Omental fat pad (tissue), 3 donors: ENCODE measurements at regions not wholly inside any gene's neighbourhood (a gene's known extent, or its start where the extent isn't known, plus 50 kb on each side); places are given as distances from the start of the nearest gene placed in this dataset.
"Not testable (repeated sequence)": the region's sequence is repeated elsewhere in the genome, so short reads cannot be mapped to it uniquely, and the experiment has no call there.

Experiments used
- ATAC-seq: fragments of 150-250 bp; one replicate; pipeline ENCODE4 v1.9.1; 2016; ENCODE audit warnings: mild to moderate bottlenecking, moderate library complexity; ENCODE audit not compliant: low FRiP score
- DNase-seq: peaks from one replicate; pipeline ENCODE4 v3.0.0-alpha.2; 2019; ENCODE audit warnings: low spot score
- TF ChIP-seq, protein P1 (sequence below), 3 donors: fragments of 450-650 bp; IDR thresholded peaks; one replicate each; pipeline ENCODE4 v1.5.1; 2016 to 2017; ENCODE audit warnings: antibody characterized with exemption in 3 of 3, mild to moderate bottlenecking in 3 of 3, moderate library complexity in 2 of 3

DNA sequence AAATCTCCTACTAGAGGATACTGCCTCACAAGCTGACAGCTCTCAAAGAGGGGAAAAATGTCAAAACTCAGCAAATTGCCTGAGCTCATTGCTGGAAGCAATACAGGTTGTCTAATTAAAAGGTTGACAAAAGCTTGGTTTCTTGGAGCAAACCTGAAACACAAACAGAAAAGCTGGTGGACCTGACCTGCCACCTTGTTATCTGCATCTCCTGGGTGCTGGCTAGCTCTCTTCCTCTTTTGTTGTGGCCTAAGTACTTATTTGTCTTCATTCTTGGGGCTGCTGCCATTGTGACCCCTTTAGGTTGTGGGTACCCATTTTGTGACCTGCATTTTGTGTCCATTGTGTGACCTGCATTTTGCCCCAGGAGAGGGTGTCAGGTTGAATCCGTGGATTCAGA lies 184.5 kb downstream of the KIT start:
- DNase-seq (no peak), ATAC-seq (no peak)
- TF ChIP-seq, protein P1, sequence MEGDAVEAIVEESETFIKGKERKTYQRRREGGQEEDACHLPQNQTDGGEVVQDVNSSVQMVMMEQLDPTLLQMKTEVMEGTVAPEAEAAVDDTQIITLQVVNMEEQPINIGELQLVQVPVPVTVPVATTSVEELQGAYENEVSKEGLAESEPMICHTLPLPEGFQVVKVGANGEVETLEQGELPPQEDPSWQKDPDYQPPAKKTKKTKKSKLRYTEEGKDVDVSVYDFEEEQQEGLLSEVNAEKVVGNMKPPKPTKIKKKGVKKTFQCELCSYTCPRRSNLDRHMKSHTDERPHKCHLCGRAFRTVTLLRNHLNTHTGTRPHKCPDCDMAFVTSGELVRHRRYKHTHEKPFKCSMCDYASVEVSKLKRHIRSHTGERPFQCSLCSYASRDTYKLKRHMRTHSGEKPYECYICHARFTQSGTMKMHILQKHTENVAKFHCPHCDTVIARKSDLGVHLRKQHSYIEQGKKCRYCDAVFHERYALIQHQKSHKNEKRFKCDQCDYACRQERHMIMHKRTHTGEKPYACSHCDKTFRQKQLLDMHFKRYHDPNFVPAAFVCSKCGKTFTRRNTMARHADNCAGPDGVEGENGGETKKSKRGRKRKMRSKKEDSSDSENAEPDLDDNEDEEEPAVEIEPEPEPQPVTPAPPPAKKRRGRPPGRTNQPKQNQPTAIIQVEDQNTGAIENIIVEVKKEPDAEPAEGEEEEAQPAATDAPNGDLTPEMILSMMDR (IDR thresholded peaks at IDR 0.05): no peak

DNA sequence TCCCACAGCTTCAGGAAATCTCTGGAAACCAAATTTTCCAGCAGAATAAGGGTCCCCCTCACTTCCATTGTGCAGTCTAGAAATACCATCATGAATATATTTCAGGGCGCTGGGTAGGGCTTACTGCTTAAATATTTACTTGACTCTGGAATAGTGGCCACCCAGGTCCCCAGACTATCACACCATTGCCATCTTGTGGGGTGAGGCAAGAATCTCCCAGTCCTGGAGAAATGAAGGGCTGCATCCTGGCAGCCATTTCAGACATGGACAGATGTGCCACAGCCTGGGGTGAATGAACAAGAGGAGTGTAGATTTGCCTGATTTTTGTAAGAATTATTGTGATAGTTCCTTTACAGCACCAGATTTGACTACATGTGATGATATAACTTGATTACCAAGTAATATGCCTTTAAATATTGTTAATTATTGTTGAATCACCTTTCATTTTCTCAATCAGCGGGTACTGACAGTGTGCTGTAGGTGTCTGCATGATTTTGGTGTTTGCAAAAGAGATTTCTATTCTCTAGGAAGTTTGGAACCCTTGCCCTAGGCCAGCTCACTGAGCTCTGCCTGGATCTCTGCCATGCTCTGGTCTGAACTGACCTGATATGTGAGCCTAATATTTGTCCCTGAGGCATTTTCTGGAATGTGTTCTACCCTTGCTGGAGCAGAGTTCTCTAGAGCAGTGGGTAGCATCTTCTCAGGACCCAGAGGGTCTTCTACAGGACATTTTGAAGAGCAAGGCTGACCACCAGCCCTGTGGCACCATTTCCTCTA lies 183.4 kb downstream of the KIT start:
- DNase-seq (no peak), ATAC-seq (no peak)
- TF ChIP-seq, protein P1 (IDR thresholded peaks at IDR 0.05): no peak

DNA sequence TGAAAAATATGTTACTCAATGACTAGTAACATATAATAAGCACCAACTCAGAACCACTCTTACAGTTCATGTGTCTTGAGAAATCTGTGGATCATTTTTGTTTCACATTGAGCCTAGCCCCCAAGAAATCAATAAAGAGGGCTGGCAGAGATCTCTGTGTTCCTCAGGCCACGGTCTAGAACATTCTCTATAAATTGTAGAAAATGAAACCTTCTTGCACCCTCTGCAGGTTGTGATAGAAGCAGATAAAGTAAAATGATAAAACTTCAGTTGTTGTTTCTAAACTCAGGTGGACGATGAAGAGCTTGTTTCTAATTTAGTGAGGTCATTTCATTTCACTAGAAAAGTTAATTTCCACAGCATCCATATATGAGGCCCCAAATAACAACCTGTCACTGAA lies 182.7 kb downstream of the KIT start:
- DNase-seq: no peak
- TF ChIP-seq, protein P1 (IDR thresholded peaks at IDR 0.05): no peak
- ATAC-seq: no peak

DNA sequence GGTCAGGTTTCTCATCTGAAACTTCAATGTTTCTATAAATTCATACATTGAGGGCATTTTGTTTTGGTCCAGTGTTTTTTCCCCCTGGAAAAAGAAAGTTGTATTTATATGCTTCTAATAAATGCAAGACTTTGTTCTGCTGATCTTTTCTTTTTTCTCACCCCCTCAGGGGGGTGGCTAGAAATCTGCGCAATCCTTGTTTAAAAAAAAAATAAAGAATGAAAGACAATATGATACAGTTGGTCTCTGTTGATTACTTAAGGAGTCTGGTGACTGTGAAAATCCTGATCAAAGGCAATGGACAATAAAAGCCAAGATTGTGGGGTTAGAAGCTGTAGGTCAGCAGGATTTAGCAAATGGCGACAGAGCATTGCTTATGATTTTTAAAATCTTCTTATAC lies 180.5 kb downstream of the KIT start:
- no peak for DNase-seq
- ATAC-seq: no peak
- TF ChIP-seq, protein P1 (IDR thresholded peaks at IDR 0.05): no peak

DNA sequence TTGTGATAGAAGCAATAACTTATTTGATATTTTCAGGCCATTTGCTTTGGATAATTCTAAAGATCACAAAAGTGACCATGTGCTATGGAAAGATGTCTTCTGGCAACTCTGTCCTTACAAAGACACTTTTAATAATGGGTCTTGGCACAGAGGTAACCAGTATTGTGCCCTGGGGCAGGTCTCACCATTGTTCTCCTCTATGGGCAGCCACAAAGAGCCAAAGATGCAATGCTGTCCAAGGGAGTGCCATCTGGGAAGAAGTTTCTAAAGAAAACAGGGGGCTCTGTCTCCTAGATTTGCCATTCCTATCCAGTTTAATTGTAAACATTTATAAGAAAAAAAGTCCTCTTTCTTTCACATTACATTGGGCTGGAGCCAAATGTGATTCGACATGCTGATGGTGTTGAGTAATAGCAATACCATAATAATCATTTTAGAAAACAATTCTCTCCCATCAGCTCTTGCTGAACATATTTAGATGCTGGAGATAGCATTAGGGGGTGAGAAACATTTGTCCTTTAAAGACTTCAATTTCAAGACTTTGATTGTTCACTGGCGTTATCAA lies 179.9 kb downstream of the KIT start:
- no peak for ATAC-seq
- TF ChIP-seq, protein P1 (IDR thresholded peaks at IDR 0.05): no peak
- DNase-seq: no peak

DNA sequence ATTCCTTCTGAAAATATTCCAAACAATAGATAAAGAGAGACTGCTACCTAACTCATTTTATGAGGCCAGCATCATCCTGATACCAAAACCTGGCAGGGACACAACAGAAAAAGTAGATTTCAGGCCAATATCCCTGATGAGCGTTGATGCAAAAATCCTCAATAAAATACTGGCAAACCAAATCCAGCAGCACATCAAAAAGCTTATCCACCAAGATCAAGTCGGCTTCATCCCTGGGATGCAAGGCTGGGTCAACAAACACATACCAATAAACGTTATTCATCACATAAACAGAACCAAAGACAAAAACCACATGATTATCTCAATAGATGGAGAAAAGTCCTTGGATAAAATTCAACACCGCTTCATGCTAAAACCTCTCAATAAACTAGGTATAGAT lies 170.6 kb downstream of the KIT start:
- not testable (repeated sequence) for DNase-seq, ATAC-seq

DNA sequence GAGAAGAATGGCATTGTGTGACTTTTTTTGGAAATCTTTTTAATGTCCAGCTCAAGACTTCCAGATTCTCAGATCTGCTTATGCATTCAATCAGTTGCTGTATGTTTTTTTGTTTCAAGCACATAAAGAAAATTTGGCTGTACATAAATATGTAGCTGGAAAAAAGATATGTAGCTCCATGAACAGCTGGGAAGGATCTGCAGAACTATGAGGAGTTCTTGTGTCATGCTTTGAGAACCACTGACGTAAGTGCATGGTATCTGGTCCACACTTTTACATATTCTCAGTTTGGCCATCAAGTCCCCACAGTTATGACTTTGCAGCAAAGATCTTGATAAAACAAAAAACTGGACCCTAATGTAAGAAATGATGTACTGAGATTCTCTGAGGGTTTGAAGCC lies 165.9 kb downstream of the KIT start:
- TF ChIP-seq, protein P1 (IDR thresholded peaks at IDR 0.05): no peak
- DNase-seq: no peak

More for the DNA sequence above, 165.9 kb downstream of the KIT start:
- ATAC-seq: no peak
